Stimulated activated CD4-positive, alpha-beta T cell treated with anti-CD3 and anti-CD28 coated beads, TNF-alpha, amount 100 ng/mL, for 4 hours (primary cell): ENCODE measurements at regions not wholly inside any gene's neighbourhood (a gene's known extent, or its start where the extent isn't known, plus 50 kb on each side); places are given as distances from the start of the nearest gene placed in this dataset.

Experiments
- DNase-seq, 3 experiments: peaks; one replicate each; pipeline ENCODE4 v3.0.0-alpha.2; 2020; ENCODE audit warnings: low read depth in 3 of 3

- DNase-seq, result no peak
Observed at GRCh38 chr12:93134175-93134890, 205.2 kb upstream of the EEA1 start.

DNA sequence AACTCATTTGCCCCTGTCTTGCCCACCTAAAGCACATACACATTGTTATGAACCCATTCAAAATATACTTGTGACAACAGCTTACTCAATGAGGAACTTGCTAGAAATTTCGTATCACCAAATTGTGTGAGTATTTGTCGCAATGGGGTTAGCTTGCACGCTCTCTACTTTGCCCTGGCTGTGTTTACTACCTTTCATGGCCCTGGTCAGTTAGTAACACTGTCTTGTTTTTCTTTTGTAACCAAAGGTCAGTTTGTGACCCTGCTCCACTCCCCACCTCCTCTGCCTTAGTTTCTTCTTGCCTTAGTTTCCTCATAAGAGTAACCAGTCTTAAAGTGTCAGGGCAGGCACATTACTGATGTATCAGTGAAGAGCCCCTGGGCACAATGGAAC is 205.8 kb upstream of the EEA1 start:
- DNase-seq, result no peak

GRCh38 chr12:93135286-93136239 is 206.5 kb upstream of the EEA1 start:
- no peak for DNase-seq

- no peak for DNase-seq
Observed at GRCh38 chr12:93136253-93137055, 207.4 kb upstream of the EEA1 start.

- no peak for DNase-seq
Observed at GRCh38 chr12:93137656-93138612, 208.8 kb upstream of the EEA1 start.

DNA sequence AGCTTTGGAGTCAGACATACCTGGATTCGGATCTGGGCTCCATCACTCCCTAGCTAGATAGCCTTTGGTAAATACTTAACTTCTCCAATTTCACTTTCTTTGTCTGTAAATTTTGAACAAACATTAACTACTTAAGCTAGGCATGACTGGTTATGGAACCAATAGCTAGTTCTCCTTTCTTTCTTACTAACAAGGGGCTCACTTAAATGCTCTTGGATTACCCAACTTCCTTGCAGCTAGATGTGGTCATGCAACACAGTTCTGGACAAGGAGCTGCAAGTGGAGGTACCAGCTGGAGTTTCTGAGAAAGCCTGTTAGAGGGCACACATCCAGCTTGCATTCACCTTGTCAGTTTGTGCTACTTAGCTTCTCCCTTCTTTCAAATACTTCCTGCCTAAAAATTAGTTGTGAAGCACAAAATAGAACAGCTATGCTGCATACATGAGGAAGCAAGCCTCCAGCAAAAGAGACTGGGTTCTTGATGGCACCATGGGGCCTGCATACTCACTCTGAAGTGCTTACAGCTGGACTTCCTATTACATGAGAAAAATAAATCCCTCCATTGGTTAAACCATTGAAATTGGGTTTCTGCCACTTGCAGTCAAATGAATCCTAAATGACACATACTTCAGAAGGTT is 210.1 kb upstream of the EEA1 start:
- DNase-seq, result no peak

GRCh38 chr12:93140325-93140724 is 211.2 kb upstream of the EEA1 start:
- no peak for DNase-seq

DNA sequence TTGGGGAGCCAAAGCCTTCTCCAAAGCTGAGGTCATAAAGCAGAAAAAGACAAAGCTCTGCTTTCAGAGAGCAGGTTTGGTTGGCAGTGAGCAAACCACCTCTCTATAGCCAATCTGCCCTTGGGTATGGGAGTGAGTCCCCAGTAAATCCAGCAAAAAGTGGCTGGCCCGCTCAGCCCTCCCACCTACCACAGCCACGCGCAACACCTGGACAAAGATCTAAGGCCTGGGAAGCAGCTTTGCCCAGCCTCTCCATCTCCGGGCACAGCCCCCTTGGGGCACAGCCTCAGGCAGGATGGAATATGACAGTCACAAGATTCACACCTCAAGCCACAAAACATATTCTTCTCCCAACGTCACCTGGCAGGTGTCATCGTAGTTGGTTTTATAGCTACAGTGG is 211.7 kb upstream of the EEA1 start:
- DNase-seq, result no peak

- no peak for DNase-seq
Observed at GRCh38 chr12:93142881-93143280, 213.8 kb upstream of the EEA1 start.

DNA sequence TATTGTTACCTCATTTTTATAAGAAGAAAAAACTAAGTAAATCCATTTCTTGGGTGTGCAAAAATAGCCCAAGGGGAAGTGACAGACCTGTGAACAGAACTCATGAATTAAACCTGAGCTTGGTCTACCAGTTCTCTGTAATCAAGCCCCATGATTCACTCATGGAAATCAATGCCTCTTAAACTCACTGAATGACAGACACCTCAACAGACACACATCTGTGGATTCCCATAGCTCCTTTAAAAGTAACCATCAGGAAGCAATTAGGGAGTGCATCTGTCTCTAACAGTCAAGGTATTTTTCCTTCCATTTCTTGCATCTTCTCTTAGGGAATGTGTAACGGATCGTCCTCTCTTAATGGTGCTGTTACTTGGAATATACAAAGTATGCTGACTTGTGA is 215.0 kb upstream of the EEA1 start:
- no peak for DNase-seq

DNA sequence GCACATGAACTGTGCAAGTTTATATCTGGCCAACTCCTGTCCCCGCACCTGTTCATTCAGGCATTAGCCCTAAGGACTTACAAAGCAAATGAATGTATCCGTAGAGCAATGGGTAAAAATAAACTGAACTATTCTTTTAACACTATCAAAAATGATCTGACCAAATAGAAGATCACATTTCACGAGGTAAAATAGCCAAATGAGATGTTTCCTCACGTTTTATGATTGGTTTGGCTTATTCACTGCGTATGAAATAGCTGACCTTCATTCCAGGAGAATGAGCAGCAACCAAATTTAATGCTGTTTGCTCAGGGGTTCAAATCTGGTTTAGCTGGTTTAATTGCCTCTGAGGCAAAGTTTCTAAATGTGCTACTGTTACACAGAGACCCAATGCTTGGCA is 216.0 kb upstream of the EEA1 start:
- no peak for DNase-seq

DNA sequence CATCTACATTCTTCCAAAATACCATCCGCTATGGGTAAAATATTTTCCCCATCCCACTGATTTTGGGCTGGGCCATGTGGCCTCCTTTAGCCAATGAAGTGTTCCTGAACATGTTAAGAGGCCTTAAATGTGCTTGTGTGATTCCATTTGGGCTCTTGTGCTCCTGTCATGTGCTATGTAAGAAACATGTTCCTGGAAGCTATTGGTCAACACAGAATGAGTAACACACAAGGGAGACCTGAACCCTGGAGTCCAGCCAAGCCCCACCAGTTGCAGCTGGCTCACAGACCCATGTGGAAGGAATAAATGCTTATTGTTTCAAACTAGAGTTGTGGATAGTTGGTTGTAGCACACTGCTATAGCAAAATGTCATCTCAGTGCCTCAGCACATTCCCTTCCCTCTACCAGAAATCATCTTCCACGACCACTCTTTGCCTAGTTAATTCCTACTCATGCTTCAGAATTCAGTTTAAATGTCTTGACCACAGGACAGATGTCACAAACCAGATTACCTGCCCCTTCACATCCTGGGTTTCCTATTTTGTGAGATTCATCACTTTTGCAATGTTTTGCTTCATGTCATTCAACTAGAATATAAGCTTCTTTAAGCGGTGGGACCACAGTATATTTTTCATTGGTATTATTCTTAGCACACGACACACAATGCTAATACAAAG is 217.3 kb upstream of the EEA1 start:
- no peak for DNase-seq

DNA sequence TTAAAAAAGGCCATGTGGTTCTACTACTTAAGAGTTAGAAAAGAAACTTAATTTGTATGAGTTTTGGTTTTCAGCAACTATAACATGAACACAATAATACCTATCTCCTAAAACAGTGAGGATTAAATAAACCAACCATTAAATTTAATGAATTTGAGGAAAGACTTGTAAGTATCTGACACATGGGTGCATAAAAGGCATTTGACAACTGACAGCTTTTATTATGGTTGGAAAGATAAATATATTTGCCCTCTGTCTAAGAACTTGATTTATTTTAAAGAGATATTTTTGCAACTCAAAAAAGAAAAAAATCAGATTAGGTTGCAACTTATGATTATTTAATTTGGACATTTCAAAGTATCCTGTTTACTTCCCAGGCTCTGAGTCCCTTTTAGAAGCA is 217.9 kb upstream of the EEA1 start:
- no peak for DNase-seq

DNA sequence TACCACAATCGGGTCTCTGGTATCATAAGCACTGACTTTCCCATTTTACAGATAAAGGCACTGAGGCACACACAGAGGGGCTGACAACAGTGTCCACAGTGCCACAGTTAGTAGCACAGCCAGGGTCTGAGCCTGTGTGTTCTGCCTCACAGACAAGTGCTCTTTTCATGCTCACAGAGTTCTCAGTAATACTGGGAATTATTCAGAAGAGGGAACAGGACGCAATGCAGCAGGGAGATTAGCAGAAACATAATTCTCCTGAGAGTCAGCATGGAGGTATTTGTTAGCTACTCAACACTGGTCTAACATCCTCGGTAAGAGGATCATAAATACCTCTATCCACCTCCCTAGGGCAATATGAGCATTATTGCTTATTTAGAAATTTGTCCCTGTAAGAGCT is 219.3 kb upstream of the EEA1 start:
- no peak for DNase-seq

GRCh38 chr12:93149229-93149628 is 220.1 kb upstream of the EEA1 start:
- DNase-seq, result no peak

GRCh38 chr12:93151079-93151762 is 222.1 kb upstream of the EEA1 start:
- DNase-seq, result no peak

DNA sequence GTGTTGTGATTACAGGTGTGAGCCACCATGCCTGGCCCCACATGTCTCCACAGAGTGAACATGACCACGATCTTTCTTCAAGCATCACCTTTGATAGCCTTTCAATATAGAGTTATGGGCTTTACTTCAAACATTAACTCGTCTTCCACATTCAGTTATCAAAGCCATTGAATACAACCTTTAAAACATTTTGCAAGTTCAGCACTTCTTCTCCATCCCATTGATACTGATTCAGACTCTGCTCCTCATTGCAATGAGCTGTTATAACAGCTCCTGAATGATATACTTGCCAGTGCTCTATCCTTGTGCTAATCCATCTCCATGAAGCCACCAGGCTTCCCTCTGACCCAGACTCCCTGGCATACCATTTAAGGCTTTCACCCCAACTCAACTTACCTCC is 223.5 kb upstream of the EEA1 start:
- no peak for DNase-seq

DNA sequence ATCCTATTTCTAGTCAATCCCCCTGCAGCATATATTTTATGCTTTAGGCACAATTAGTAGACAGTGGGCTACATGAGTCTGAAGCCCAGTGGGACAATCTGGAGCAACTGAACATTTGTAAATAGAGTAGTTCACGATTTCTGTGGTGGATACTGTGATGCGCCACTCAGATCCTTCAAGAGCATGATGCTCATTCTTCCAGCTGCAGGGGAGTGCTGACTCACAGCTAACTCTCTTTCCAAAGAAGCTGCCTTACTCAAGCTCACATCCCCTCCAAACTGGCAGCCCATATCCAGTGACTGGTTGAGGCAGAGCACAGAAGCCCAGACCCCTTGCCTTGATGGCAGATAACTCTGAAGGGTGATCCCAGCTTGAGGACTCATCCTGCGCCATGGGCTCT is 224.2 kb upstream of the EEA1 start:
- no peak for DNase-seq

- DNase-seq, result no peak
Observed at GRCh38 chr12:93154096-93154728, 223.5 kb upstream of the NUDT4 start.
